ENCODE measurements at regions not wholly inside any gene's neighbourhood (a gene's known extent, or its start where the extent isn't known, plus 50 kb on each side); places are given as distances from the start of the nearest gene placed in this dataset.

DNA sequence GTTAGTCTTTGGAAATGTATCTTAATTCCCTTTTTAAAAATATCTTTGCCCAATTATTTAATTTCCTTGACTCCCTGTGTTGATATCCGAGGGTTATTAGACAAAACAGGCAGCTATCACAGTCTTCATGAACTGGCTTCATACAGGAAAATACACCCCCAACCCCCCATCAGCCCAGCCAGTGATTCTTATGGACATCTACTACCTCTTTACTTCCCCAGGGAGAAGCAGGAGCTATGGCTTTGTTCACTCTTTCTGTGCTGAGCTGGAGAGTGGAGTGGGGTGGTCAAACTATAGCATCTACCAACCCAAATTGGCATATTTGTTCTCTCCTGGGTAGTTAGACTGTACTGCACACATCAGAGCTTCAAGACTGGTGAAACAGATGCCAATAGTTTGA is 134.4 kb upstream of the SLC38A2 start:
- H3K27me3 Mint-ChIP-seq, result no peaks in the 10 kb centered on the region
- H3K36me3 Mint-ChIP-seq (ENCODE audit: low read depth), result peaks cover 17% of the 10 kb centered on the region
- peaks cover 42% of the 10 kb centered on the region for H3K9me3 Mint-ChIP-seq
- TF ChIP-seq, protein P1, sequence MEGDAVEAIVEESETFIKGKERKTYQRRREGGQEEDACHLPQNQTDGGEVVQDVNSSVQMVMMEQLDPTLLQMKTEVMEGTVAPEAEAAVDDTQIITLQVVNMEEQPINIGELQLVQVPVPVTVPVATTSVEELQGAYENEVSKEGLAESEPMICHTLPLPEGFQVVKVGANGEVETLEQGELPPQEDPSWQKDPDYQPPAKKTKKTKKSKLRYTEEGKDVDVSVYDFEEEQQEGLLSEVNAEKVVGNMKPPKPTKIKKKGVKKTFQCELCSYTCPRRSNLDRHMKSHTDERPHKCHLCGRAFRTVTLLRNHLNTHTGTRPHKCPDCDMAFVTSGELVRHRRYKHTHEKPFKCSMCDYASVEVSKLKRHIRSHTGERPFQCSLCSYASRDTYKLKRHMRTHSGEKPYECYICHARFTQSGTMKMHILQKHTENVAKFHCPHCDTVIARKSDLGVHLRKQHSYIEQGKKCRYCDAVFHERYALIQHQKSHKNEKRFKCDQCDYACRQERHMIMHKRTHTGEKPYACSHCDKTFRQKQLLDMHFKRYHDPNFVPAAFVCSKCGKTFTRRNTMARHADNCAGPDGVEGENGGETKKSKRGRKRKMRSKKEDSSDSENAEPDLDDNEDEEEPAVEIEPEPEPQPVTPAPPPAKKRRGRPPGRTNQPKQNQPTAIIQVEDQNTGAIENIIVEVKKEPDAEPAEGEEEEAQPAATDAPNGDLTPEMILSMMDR (IDR thresholded peaks at IDR 0.05), result no peak
- no peak overlapping the region for H3K27ac Mint-ChIP-seq
- CTCF ChIA-PET, result no interaction called here
- intact Hi-C loops (cut with micrococcal nuclease), result no loop called here
- POLR2A ChIA-PET, result no interaction called here
- ATAC-seq (ENCODE audit: low read depth) (no peak), DNase-seq (no peak)
- H3K4me1 Mint-ChIP-seq, result no peaks in the 10 kb centered on the region
- no peak overlapping the region for H3K4me3 Mint-ChIP-seq

DNA sequence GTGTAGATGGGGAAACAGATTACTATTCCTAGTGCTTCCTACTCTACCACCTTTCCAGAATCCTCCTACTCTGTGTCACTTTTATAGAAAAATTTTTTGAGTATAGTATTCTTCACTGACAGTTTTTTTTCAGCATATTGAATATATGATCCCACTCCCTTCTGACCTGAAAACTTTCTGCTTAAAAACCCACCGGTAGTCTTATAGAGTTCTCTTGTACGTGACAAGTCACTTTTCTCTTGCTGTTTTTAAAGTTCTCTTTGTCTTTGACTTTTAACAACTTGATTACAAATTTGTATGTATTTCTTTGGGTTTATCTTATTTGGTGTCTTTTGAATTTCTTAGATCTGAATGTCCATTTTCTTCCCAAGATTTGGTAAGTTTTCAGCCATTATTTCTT is 133.6 kb upstream of the SLC38A2 start:
- DNase-seq (no peak), ATAC-seq (ENCODE audit: low read depth) (no peak)
- POLR2A ChIA-PET, result no interaction called here
- TF ChIP-seq, protein P1 (IDR thresholded peaks at IDR 0.05), result no peak
- CTCF ChIA-PET, result no interaction called here
- Mint-ChIP-seq H3K4me1 (no peaks in the 10 kb centered on the region), H3K27ac (no peak overlapping the region), H3K36me3 (ENCODE audit: low read depth) (peaks cover 18% of the 10 kb centered on the region), H3K27me3 (no peaks in the 10 kb centered on the region), H3K9me3 (peaks cover 44% of the 10 kb centered on the region), H3K4me3 (no peak overlapping the region)
- intact Hi-C loops (cut with micrococcal nuclease), result no loop called here

DNA sequence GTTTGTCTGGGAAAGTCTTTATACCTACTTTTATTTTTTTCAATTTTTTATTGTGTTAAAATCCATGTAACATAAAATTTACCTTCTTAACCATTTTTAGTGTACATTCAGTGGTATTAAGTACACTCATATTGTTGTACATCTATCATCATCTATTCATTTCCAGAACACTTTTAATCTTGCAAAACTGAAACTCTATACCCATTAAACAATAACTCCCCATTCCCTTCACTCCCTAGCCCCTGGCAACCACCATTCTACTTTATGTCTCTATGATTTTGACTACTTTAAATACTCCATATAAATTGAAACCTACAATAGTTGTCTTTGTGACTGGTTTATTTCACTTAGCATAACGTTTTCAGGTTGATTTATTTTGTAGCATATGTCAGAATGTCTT is 131.9 kb upstream of the SLC38A2 start:
- no peaks in the 10 kb centered on the region for H3K27me3 Mint-ChIP-seq
- intact Hi-C loops (cut with micrococcal nuclease), result no loop called here
- H3K36me3 Mint-ChIP-seq (ENCODE audit: low read depth), result peaks cover 16% of the 10 kb centered on the region
- ChIA-PET POLR2A (no interaction called here), CTCF (no interaction called here)
- no peak overlapping the region for H3K4me3 Mint-ChIP-seq
- DNase-seq (no peak), ATAC-seq (ENCODE audit: low read depth) (no peak)
- no peaks in the 10 kb centered on the region for H3K4me1 Mint-ChIP-seq
- TF ChIP-seq, protein P1 (IDR thresholded peaks at IDR 0.05), result no peak
- H3K27ac Mint-ChIP-seq, result no peak overlapping the region
- H3K9me3 Mint-ChIP-seq, result peaks cover 36% of the 10 kb centered on the region

DNA sequence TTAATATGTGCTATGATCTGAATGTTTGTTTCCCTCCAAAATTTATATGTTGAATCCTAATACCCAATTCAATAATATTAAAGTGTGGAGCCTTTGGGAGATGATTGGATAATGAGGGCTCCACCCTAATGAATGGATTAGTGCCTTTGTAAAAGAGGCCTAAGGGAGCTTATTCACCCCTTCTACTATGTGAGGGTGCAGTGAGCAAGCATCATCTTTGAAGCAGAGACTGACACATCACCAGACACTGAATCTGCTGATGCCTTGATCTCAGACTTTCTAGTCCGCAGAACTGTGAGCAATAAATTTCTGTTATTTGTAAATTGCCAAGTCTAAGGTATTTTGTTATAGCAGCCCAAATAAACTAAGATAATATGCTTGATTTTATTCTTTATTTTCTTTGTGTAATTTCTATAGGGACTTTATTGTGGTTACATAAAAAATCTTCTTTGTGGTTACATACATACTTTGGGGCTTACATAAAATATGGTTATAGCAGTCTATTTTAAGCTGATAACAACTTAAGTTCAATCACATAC is 131.1 kb upstream of the SLC38A2 start:
- ChIA-PET CTCF (no interaction called here), POLR2A (no interaction called here)
- H3K27me3 Mint-ChIP-seq, result no peaks in the 10 kb centered on the region
- H3K27ac Mint-ChIP-seq, result no peak overlapping the region
- no peaks in the 10 kb centered on the region for H3K4me1 Mint-ChIP-seq
- H3K4me3 Mint-ChIP-seq, result no peak overlapping the region
- ATAC-seq (ENCODE audit: low read depth), result no peak
- TF ChIP-seq, protein P1 (IDR thresholded peaks at IDR 0.05), result no peak
- no peak for DNase-seq
- intact Hi-C loops (cut with micrococcal nuclease), result no loop called here
- H3K36me3 Mint-ChIP-seq (ENCODE audit: low read depth), result peaks cover 16% of the 10 kb centered on the region
- H3K9me3 Mint-ChIP-seq, result peaks cover 36% of the 10 kb centered on the region

DNA sequence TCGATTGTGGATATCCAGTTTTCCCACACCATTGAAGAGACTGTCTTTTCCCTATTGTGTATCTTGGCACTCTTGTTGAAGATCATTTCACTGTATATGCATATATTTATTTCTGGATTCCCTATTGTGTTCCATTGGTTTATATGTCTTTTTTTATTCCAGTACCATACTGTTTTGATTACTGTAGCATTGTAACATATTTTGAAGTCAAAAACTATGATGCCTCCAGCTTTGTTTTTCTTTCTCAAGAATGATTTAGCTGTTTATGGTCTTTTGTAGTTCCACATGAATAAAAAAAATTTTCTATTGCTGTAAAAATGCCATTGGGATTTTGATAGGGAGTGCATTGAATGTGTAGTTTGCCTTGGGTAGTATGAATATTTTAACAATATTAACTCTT is 128.1 kb upstream of the SLC38A2 start:
- intact Hi-C loops (cut with micrococcal nuclease), result no loop called here
- H3K27me3 Mint-ChIP-seq, result no peaks in the 10 kb centered on the region
- DNase-seq (no peak), ATAC-seq (ENCODE audit: low read depth) (no peak)
- peaks cover 6% of the 10 kb centered on the region for H3K36me3 Mint-ChIP-seq (ENCODE audit: low read depth)
- peaks cover 20% of the 10 kb centered on the region for H3K9me3 Mint-ChIP-seq
- TF ChIP-seq, protein P1 (IDR thresholded peaks at IDR 0.05), result no peak
- ChIA-PET POLR2A (interaction anchor here (0.5 kb wide), 1 partner anchor 12 kb away, joined by 5 read pairs; no protein-coding TSS in a partner anchor), CTCF (no interaction called here)
- H3K27ac Mint-ChIP-seq, result no peak overlapping the region
- H3K4me3 Mint-ChIP-seq, result no peak overlapping the region
- no peaks in the 10 kb centered on the region for H3K4me1 Mint-ChIP-seq
